ENCODE measurements at regions not wholly inside any gene's neighbourhood (a gene's known extent, or its start where the extent isn't known, plus 50 kb on each side); places are given as distances from the start of the nearest gene placed in this dataset.

DNA sequence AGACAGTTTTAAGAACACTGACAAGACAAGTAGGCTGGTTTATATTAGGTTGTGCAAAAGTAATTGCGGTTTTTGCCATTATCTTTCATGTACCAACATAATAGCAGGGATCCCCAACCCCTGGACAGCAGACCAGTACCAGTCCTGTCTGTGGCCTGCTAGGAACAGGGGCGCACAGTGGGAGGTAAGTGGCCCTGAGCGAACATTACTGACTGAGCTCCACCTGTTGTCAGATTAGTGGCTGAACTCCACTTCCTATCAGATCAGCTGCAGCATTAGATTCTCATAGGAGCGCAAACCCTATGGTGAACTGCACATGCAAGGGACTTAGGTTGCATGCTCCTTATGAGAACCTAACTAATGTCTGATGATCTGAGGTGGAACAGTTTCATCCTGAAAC, 921.9 kb downstream of the CCDC85A start:
- Histone ChIP-seq H3K4me1 (ENCODE audit: control insufficient read depth in 3 of 3, insufficient read depth in 2 of 3, low read depth in 1 of 3, low read length in 2 of 3) (no peaks in the 10 kb centered on the region), H3K4me3 (ENCODE audit: low read depth in 1 of 3, low read length in 3 of 3) (no peak overlapping the region), H3K9me3 (ENCODE audit: control insufficient read depth in 2 of 2, insufficient read depth in 1 of 2, low read depth in 1 of 2, low read length in 1 of 2) (peaks cover 0 to 9% of the 10 kb centered on the region in 2 donors), H3K36me3 (ENCODE audit: control insufficient read depth in 3 of 3, insufficient read depth in 2 of 3, low read depth in 1 of 3, low read length in 3 of 3) (no peaks in the 10 kb centered on the region), H3K27me3 (ENCODE audit: control insufficient read depth in 3 of 3, insufficient read depth in 3 of 3, low read length in 3 of 3) (no peaks in the 10 kb centered on the region), H3K27ac (ENCODE audit: low read depth in 1 of 3, low read length in 2 of 3) (no peak overlapping the region)
- DNase-seq (peak in 1 of 2 donors; percentile 13), FAIRE-seq (no peak)
- WGBS, 3 donors, result 80 to 84% (median 82%) methylated on average over 4 of the region's 4 CpGs

DNA sequence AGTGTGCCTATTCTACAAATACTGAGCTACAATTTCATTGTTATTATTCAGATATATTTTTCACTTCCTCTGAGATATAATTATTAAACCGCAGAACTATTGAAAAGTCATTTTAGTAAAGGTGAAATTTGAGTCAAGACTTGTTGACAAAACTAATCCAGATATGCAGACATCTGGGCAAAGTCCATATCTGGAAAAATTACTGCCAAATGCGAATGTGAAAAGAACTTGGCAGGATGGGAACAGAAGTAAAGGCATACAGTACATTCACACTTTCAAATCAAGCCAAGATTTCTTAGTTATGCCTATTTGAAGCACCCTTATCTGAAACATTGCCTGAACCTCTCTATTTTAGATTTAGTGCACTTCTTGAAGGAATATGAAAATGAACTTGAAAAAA, 923.6 kb downstream of the CCDC85A start:
- 20 to 44% (median 29%) methylated on average over 2 of the region's 2 CpGs for WGBS, 3 donors
- FAIRE-seq (no peak), DNase-seq (peak in 1 of 2 donors; percentile 30)
- H3K9me3 ChIP-seq (ENCODE audit: control insufficient read depth in 2 of 2, insufficient read depth in 1 of 2, low read depth in 1 of 2, low read length in 1 of 2), result peaks cover 0 to 9% of the 10 kb centered on the region in 2 donors
- H3K27me3 ChIP-seq (ENCODE audit: control insufficient read depth in 3 of 3, insufficient read depth in 3 of 3, low read length in 3 of 3), result no peaks in the 10 kb centered on the region
- no peak overlapping the region for H3K4me3 ChIP-seq (ENCODE audit: low read depth in 1 of 3, low read length in 3 of 3)
- H3K4me1 ChIP-seq (ENCODE audit: control insufficient read depth in 3 of 3, insufficient read depth in 2 of 3, low read depth in 1 of 3, low read length in 2 of 3), result no peaks in the 10 kb centered on the region
- H3K36me3 ChIP-seq (ENCODE audit: control insufficient read depth in 3 of 3, insufficient read depth in 2 of 3, low read depth in 1 of 3, low read length in 3 of 3), result no peaks in the 10 kb centered on the region
- no peak overlapping the region for H3K27ac ChIP-seq (ENCODE audit: low read depth in 1 of 3, low read length in 2 of 3)

DNA sequence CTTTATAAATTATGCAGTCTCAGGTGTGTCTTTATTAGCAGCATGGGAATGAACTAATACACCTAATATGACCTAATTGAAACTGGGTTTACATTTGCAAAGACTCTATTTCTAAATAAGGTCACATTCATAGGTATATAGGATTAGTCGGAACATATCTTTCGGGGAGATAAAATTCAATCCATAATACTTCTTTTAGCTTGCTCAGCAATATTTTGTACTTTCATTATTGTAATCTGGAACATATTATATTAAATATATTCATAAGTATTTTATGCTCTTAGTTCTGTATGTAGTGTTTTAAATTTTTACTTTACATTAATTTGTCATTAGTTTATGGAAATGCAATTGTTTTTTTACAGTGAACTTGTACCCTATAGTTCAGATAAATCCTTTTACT, 927.7 kb downstream of the CCDC85A start:
- H3K9me3 ChIP-seq (ENCODE audit: control insufficient read depth in 2 of 2, insufficient read depth in 1 of 2, low read depth in 1 of 2, low read length in 1 of 2), result peaks cover 0 to 9% of the 10 kb centered on the region in 2 donors
- FAIRE-seq, result no peak
- no peak overlapping the region for H3K27ac ChIP-seq (ENCODE audit: low read depth in 1 of 3, low read length in 2 of 3)
- H3K4me1 ChIP-seq (ENCODE audit: control insufficient read depth in 3 of 3, insufficient read depth in 2 of 3, low read depth in 1 of 3, low read length in 2 of 3), result no peaks in the 10 kb centered on the region
- WGBS, 3 donors, result 92 to 99% (median 95%) methylated on average over 2 of the region's 2 CpGs
- DNase-seq, result no peak
- no peaks in the 10 kb centered on the region for H3K36me3 ChIP-seq (ENCODE audit: control insufficient read depth in 3 of 3, insufficient read depth in 2 of 3, low read depth in 1 of 3, low read length in 3 of 3)
- H3K27me3 ChIP-seq (ENCODE audit: control insufficient read depth in 3 of 3, insufficient read depth in 3 of 3, low read length in 3 of 3), result no peaks in the 10 kb centered on the region
- H3K4me3 ChIP-seq (ENCODE audit: low read depth in 1 of 3, low read length in 3 of 3), result no peak overlapping the region

DNA sequence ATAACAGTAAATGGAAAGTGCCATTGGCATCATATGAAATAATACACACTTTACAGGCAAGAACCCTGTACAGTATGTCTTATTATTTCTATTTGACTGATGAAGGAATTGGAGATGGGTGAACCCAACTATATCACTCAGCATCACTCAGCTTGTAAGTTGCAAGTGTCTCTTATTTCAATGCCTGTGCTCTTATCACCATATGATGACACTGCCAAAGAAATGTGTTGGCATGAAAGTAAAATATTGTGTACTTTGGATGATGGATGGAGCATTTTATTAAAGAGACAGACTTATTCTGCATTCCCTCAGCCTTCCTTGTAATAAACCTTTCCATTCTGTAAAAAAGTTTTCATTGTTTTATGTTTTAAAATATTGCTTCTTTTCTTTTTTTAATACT, 927.5 kb upstream of the VRK2 start:
- no peak overlapping the region for H3K27ac ChIP-seq (ENCODE audit: low read depth in 1 of 3, low read length in 2 of 3)
- no peaks in the 10 kb centered on the region for H3K4me1 ChIP-seq (ENCODE audit: control insufficient read depth in 3 of 3, insufficient read depth in 2 of 3, low read depth in 1 of 3, low read length in 2 of 3)
- no peaks in the 10 kb centered on the region for H3K9me3 ChIP-seq (ENCODE audit: control insufficient read depth in 2 of 2, insufficient read depth in 1 of 2, low read depth in 1 of 2, low read length in 1 of 2)
- H3K36me3 ChIP-seq (ENCODE audit: control insufficient read depth in 3 of 3, insufficient read depth in 2 of 3, low read depth in 1 of 3, low read length in 3 of 3), result no peaks in the 10 kb centered on the region
- no peak overlapping the region for H3K4me3 ChIP-seq (ENCODE audit: low read depth in 1 of 3, low read length in 3 of 3)
- FAIRE-seq (no peak), DNase-seq (no peak)
- no peaks in the 10 kb centered on the region for H3K27me3 ChIP-seq (ENCODE audit: control insufficient read depth in 3 of 3, insufficient read depth in 3 of 3, low read length in 3 of 3)

DNA sequence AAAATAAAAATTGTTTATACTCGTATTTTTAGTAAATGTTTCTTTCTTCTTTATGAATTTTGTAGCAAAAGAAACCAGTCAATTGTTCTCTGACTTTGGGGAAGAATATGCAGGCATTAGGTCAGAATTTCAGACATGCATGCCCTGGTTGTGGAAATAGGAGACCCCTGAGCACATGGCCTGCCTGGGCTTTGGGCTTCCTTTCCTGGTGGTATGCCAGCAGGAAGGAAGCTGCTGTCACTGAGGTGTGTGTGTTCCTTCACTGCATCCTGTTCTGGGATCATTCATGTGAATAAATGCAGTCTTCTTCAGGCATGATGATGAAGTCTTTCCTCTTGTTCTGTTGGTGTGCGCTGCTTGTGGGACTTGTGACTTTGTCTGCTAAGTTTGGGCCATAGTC, 920.2 kb upstream of the VRK2 start:
- Histone ChIP-seq H3K36me3 (ENCODE audit: control insufficient read depth in 3 of 3, insufficient read depth in 2 of 3, low read depth in 1 of 3, low read length in 3 of 3) (no peaks in the 10 kb centered on the region), H3K4me1 (ENCODE audit: control insufficient read depth in 3 of 3, insufficient read depth in 2 of 3, low read depth in 1 of 3, low read length in 2 of 3) (no peaks in the 10 kb centered on the region), H3K9me3 (ENCODE audit: control insufficient read depth in 2 of 2, insufficient read depth in 1 of 2, low read depth in 1 of 2, low read length in 1 of 2) (peaks cover 0 to 2% of the 10 kb centered on the region in 2 donors), H3K4me3 (ENCODE audit: low read depth in 1 of 3, low read length in 3 of 3) (no peak overlapping the region), H3K27ac (ENCODE audit: low read depth in 1 of 3, low read length in 2 of 3) (no peak overlapping the region), H3K27me3 (ENCODE audit: control insufficient read depth in 3 of 3, insufficient read depth in 3 of 3, low read length in 3 of 3) (no peaks in the 10 kb centered on the region)
- no peak for FAIRE-seq
- 82 to 86% (median 84%) methylated on average over 2 of the region's 2 CpGs for WGBS, 3 donors
- DNase-seq, result no peak

DNA sequence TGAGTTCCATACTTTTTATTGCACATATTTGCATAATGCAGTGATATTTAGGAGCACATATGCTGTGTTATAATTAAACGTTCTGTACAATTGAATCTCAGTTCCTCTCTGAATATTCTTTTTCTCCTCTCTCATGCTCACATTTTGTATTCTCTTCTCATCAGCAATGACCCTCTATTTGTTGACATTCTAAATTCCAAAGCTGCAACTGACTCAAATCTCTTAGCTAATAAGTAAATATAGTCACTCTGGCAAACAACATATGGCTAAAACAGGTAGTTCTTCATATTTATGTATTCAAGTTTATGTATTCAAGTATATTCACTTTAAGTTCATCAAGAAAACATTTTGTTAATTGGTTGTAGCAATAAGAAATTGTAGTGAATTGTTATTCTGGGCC, 907.4 kb upstream of the VRK2 start:
- DNase-seq, result no peak
- no peak for FAIRE-seq
- Histone ChIP-seq H3K27ac (ENCODE audit: low read depth in 1 of 3, low read length in 2 of 3) (no peak overlapping the region), H3K4me3 (ENCODE audit: low read depth in 1 of 3, low read length in 3 of 3) (no peak overlapping the region), H3K36me3 (ENCODE audit: control insufficient read depth in 3 of 3, insufficient read depth in 2 of 3, low read depth in 1 of 3, low read length in 3 of 3) (no peaks in the 10 kb centered on the region), H3K27me3 (ENCODE audit: control insufficient read depth in 3 of 3, insufficient read depth in 3 of 3, low read length in 3 of 3) (no peaks in the 10 kb centered on the region), H3K4me1 (ENCODE audit: control insufficient read depth in 3 of 3, insufficient read depth in 2 of 3, low read depth in 1 of 3, low read length in 2 of 3) (no peaks in the 10 kb centered on the region), H3K9me3 (ENCODE audit: control insufficient read depth in 2 of 2, insufficient read depth in 1 of 2, low read depth in 1 of 2, low read length in 1 of 2) (no peaks in the 10 kb centered on the region)
- 36 to 62% (median 57%) methylated on average over 1 of the region's 1 CpG for WGBS, 3 donors

DNA sequence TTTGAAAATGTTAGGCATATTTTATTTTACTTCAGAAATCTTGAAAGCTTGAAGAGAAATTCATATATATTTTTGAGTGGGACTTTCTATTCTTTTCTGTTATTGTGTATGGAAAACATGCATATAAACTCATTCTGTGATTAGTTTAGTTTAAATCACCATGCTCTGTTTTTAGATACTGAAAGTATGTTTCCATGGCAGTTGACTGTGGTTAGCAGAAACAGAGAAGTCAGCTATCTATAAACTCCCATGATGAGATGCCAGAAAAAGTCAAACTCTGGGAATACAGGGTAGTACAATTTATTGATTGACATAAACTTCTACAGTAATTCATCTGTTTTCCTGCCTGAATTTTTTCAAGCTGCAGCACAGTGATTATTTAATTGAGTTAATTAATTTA, 905.3 kb upstream of the VRK2 start:
- no peak for FAIRE-seq

DNA sequence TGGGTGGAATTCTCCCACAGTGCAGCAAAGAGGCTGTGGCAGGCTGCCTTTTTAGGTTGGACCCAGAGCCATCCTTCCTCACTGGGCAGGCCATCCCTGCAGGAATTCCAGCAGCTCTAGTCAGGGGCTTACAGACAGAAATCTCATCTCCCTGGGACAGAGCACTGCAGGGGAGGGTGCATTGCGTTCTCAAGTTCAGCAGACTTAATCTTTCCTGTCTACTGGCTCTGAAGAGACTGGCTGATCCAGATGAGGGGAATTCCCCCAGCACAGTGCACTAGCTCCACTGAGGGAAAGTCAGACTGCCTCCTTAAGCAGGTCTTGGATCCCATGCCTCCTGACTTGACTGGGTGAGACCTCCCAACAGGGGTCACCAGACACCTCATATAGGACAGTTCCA, 899.7 kb upstream of the VRK2 start:
- no peak for FAIRE-seq
- 35 to 59% (median 35%) methylated on average over 1 of the region's 1 CpG for WGBS, 3 donors

More for the DNA sequence above, 905.3 kb upstream of the VRK2 start:
- DNase-seq, result no peak
- Histone ChIP-seq H3K4me3 (ENCODE audit: low read depth in 1 of 3, low read length in 3 of 3) (no peak overlapping the region), H3K36me3 (ENCODE audit: control insufficient read depth in 3 of 3, insufficient read depth in 2 of 3, low read depth in 1 of 3, low read length in 3 of 3) (no peaks in the 10 kb centered on the region), H3K4me1 (ENCODE audit: control insufficient read depth in 3 of 3, insufficient read depth in 2 of 3, low read depth in 1 of 3, low read length in 2 of 3) (no peaks in the 10 kb centered on the region), H3K27ac (ENCODE audit: low read depth in 1 of 3, low read length in 2 of 3) (no peak overlapping the region), H3K27me3 (ENCODE audit: control insufficient read depth in 3 of 3, insufficient read depth in 3 of 3, low read length in 3 of 3) (no peaks in the 10 kb centered on the region), H3K9me3 (ENCODE audit: control insufficient read depth in 2 of 2, insufficient read depth in 1 of 2, low read depth in 1 of 2, low read length in 1 of 2) (peaks cover 0 to 6% of the 10 kb centered on the region in 2 donors)

DNA sequence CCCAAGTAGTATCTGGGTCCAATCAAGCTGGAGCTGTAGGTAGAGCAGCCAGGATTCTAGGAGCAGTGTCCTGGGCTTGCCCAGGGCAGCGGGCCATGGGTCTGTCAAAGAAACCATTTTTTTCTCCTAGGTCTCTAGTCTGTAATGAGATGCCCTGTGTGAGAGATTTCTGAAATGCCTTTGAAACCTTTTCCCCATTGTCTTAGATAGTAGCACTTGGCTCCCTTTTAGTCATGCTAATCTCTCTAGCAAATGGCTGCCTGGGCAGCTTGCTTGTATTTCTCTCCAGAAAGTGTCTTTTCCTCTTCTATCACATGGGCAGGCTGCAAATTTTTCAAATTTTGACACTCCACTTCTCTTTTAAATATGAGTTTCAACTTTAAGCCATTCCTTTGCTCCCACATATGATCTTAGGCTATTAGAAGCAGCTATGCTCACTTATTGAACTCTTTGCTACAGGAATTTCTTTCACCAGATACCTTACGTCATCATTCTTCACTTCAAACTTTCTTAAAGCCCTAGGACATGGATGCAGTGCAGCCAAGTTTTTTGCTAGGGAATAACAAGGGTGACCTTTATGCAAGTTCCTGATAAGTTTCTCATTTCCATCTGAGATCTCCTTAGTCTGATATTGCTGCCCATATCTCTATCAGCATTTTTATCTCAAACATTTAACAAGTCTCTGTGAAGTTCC, 890.2 kb upstream of the VRK2 start:
- Histone ChIP-seq H3K9me3 (ENCODE audit: control insufficient read depth in 2 of 2, insufficient read depth in 1 of 2, low read depth in 1 of 2, low read length in 1 of 2) (peaks cover 0 to 4% of the 10 kb centered on the region in 2 donors), H3K4me1 (ENCODE audit: control insufficient read depth in 3 of 3, insufficient read depth in 2 of 3, low read depth in 1 of 3, low read length in 2 of 3) (no peaks in the 10 kb centered on the region), H3K27me3 (ENCODE audit: control insufficient read depth in 3 of 3, insufficient read depth in 3 of 3, low read length in 3 of 3) (no peaks in the 10 kb centered on the region), H3K36me3 (ENCODE audit: control insufficient read depth in 3 of 3, insufficient read depth in 2 of 3, low read depth in 1 of 3, low read length in 3 of 3) (no peaks in the 10 kb centered on the region), H3K4me3 (ENCODE audit: low read depth in 1 of 3, low read length in 3 of 3) (no peak overlapping the region), H3K27ac (ENCODE audit: low read depth in 1 of 3, low read length in 2 of 3) (no peak overlapping the region)
- DNase-seq, result no peak
- FAIRE-seq, result no peak
- WGBS, 3 donors, result 78 to 80% (median 80%) methylated on average over 2 of the region's 2 CpGs

More for the DNA sequence above, 899.7 kb upstream of the VRK2 start:
- Histone ChIP-seq H3K4me3 (ENCODE audit: low read depth in 1 of 3, low read length in 3 of 3) (no peak overlapping the region), H3K4me1 (ENCODE audit: control insufficient read depth in 3 of 3, insufficient read depth in 2 of 3, low read depth in 1 of 3, low read length in 2 of 3) (no peaks in the 10 kb centered on the region), H3K36me3 (ENCODE audit: control insufficient read depth in 3 of 3, insufficient read depth in 2 of 3, low read depth in 1 of 3, low read length in 3 of 3) (no peaks in the 10 kb centered on the region), H3K9me3 (ENCODE audit: control insufficient read depth in 2 of 2, insufficient read depth in 1 of 2, low read depth in 1 of 2, low read length in 1 of 2) (peaks cover 0 to 6% of the 10 kb centered on the region in 2 donors), H3K27ac (ENCODE audit: low read depth in 1 of 3, low read length in 2 of 3) (no peak overlapping the region), H3K27me3 (ENCODE audit: control insufficient read depth in 3 of 3, insufficient read depth in 3 of 3, low read length in 3 of 3) (no peaks in the 10 kb centered on the region)
- DNase-seq, result no peak
